ENCODE measurements at regions not wholly inside any gene's neighbourhood (a gene's known extent, or its start where the extent isn't known, plus 50 kb on each side); places are given as distances from the start of the nearest gene placed in this dataset.

- Mint-ChIP-seq H3K9me3 (peaks cover 8% of the 10 kb centered on the region), H3K36me3 (ENCODE audit: low read depth) (no peaks in the 10 kb centered on the region), H3K4me3 (no peak overlapping the region), H3K27ac (no peak overlapping the region), H3K27me3 (ENCODE audit: insufficient read depth) (no peaks in the 10 kb centered on the region), H3K4me1 (ENCODE audit: low read depth) (no peaks in the 10 kb centered on the region)
- TF ChIP-seq CTCF (IDR thresholded peaks at IDR 0.05): no peak
- DNase-seq: no peak
Measured at GRCh38 chr3:95899494-95899893, 914.9 kb upstream of the EPHA6 start.

- Mint-ChIP-seq H3K9me3 (peaks cover 4% of the 10 kb centered on the region), H3K4me1 (ENCODE audit: low read depth) (no peaks in the 10 kb centered on the region), H3K36me3 (ENCODE audit: low read depth) (no peaks in the 10 kb centered on the region), H3K27ac (no peak overlapping the region), H3K27me3 (ENCODE audit: insufficient read depth) (no peaks in the 10 kb centered on the region), H3K4me3 (no peak overlapping the region)
- no peak for TF ChIP-seq CTCF (IDR thresholded peaks at IDR 0.05)
- no peak for DNase-seq
Measured at GRCh38 chr3:95899911-95900310, 914.5 kb upstream of the EPHA6 start.

- Mint-ChIP-seq H3K27ac (no peak overlapping the region), H3K4me3 (no peak overlapping the region), H3K27me3 (ENCODE audit: insufficient read depth) (no peaks in the 10 kb centered on the region), H3K36me3 (ENCODE audit: low read depth) (no peaks in the 10 kb centered on the region), H3K4me1 (ENCODE audit: low read depth) (no peaks in the 10 kb centered on the region), H3K9me3 (peaks cover 4% of the 10 kb centered on the region; the same call in 1 of the 2 replicates)
- no peak for DNase-seq
- TF ChIP-seq CTCF (IDR thresholded peaks at IDR 0.05): no peak
Measured at GRCh38 chr3:95901948-95902347, 912.4 kb upstream of the EPHA6 start.

- no peaks in the 10 kb centered on the region for H3K27me3 Mint-ChIP-seq (ENCODE audit: insufficient read depth)
- no peak overlapping the region for H3K27ac Mint-ChIP-seq
- TF ChIP-seq CTCF (IDR thresholded peaks at IDR 0.05): no peak
- H3K9me3 Mint-ChIP-seq: peaks cover 13% of the 10 kb centered on the region
- H3K36me3 Mint-ChIP-seq (ENCODE audit: low read depth): no peaks in the 10 kb centered on the region
- no peak for DNase-seq
- H3K4me3 Mint-ChIP-seq: no peak overlapping the region
- no peaks in the 10 kb centered on the region for H3K4me1 Mint-ChIP-seq (ENCODE audit: low read depth)
Measured at GRCh38 chr3:95905182-95905581, 909.2 kb upstream of the EPHA6 start.

- no peaks in the 10 kb centered on the region for H3K36me3 Mint-ChIP-seq (ENCODE audit: low read depth)
- no peak for TF ChIP-seq CTCF (IDR thresholded peaks at IDR 0.05)
- no peak for DNase-seq
- H3K9me3 Mint-ChIP-seq: peaks cover 38% of the 10 kb centered on the region
- no peak overlapping the region for H3K27ac Mint-ChIP-seq
- H3K4me1 Mint-ChIP-seq (ENCODE audit: low read depth): no peaks in the 10 kb centered on the region
- H3K4me3 Mint-ChIP-seq: no peak overlapping the region
- H3K27me3 Mint-ChIP-seq (ENCODE audit: insufficient read depth): no peaks in the 10 kb centered on the region
Measured at GRCh38 chr3:95911767-95912166, 902.6 kb upstream of the EPHA6 start.

Data from HFFc6 (cell line).